Testis (tissue), 2 donors: ENCODE measurements at regions not wholly inside any gene's neighbourhood (a gene's known extent, or its start where the extent isn't known, plus 50 kb on each side); places are given as distances from the start of the nearest gene placed in this dataset.

Experiments
- DNase-seq: peaks from one replicate; pipeline ENCODE4 v3.0.0-alpha.2; 2019
- H3K27ac ChIP-seq, 2 donors: fragments of 200-600 bp; sonication (generic); one replicate each; pipeline ENCODE4 v1.5.1; 2019
- H3K27me3 ChIP-seq: fragments of 200-600 bp; sonication (generic); one replicate; pipeline ENCODE4 v1.5.1; 2019
- H3K36me3 ChIP-seq: fragments of 200-600 bp; sonication (generic); one replicate; pipeline ENCODE4 v1.5.1; 2017; ENCODE audit warnings: low read depth; ENCODE audit errors: missing control alignments
- H3K4me1 ChIP-seq: fragments of 200-600 bp; sonication (generic); one replicate; pipeline ENCODE4 v1.5.1; 2019
- H3K4me3 ChIP-seq, 2 donors: fragments of 200-600 bp; sonication (generic); one replicate each; pipeline ENCODE4 v1.5.1; 2017 to 2019
- H3K9me3 ChIP-seq: fragments of 200-600 bp; sonication (generic); one replicate; pipeline ENCODE4 v1.5.1; 2017
- POLR2A ChIP-seq: fragments of 450-650 bp; IDR thresholded peaks from one replicate; pipeline ENCODE4 v1.6.1; 2017; ENCODE audit warnings: antibody characterized with exemption, mild to moderate bottlenecking, moderate library complexity
- WGBS, 2 donors: methylation state at CpG; one replicate each; pipeline ENCODE4 v1.1.5; 2018; 5-methylcytosine and 5-hydroxymethylcytosine counted together
- intact Hi-C: fragments of 100-400 bp; cut with DNase I; formaldehyde crosslinking; loops from one replicate; pipeline ENCODE4 v1.15.1; 2023; ENCODE audit warnings: low total_unique reads
- TF ChIP-seq, protein P1 (sequence below), 3 experiments: fragments of 450-650 bp in 2 of 3; fragments of 200-600 bp in 1 of 3; sonication (generic) in 1 of 3; IDR thresholded peaks; one replicate each; pipeline ENCODE4 v1.5.1; 2016 to 2019; ENCODE audit warnings: antibody characterized with exemption in 3 of 3, mild to moderate bottlenecking in 2 of 3, moderate library complexity in 1 of 3

DNA sequence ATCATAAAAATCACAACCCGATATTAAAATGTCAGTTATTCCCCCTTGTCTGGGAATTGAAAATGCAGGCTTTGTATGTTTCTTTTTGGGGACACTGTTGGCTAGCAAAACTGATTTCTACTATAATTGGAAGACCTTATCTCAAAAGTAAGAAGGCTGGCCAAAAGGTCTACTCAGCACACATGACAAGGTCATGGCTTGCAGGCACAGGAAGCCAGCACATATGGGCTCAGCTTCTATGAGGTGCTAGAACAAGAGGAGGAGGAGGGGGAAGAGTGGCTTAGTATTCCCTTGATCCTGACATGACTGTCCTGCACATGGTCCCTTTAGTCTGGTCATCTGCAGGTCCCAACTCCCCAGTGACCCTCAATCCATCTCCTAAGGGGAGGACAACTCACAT lies 681.2 kb downstream of the SQOR start:
- H3K4me3 ChIP-seq = no peak overlapping the region
- no peaks in the 10 kb centered on the region for H3K27me3 ChIP-seq
- H3K4me1 ChIP-seq = no peaks in the 10 kb centered on the region
- H3K36me3 ChIP-seq = no peaks in the 10 kb centered on the region
- no peak for DNase-seq
- H3K9me3 ChIP-seq = no peaks in the 10 kb centered on the region
- WGBS, 2 donors = 36 to 58% methylated on average over 1 of the region's 1 CpG
- no peak for TF ChIP-seq POLR2A
- TF ChIP-seq, protein P1, sequence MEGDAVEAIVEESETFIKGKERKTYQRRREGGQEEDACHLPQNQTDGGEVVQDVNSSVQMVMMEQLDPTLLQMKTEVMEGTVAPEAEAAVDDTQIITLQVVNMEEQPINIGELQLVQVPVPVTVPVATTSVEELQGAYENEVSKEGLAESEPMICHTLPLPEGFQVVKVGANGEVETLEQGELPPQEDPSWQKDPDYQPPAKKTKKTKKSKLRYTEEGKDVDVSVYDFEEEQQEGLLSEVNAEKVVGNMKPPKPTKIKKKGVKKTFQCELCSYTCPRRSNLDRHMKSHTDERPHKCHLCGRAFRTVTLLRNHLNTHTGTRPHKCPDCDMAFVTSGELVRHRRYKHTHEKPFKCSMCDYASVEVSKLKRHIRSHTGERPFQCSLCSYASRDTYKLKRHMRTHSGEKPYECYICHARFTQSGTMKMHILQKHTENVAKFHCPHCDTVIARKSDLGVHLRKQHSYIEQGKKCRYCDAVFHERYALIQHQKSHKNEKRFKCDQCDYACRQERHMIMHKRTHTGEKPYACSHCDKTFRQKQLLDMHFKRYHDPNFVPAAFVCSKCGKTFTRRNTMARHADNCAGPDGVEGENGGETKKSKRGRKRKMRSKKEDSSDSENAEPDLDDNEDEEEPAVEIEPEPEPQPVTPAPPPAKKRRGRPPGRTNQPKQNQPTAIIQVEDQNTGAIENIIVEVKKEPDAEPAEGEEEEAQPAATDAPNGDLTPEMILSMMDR (IDR thresholded peaks at IDR 0.05) = no peak
- no peak overlapping the region for H3K27ac ChIP-seq
- intact Hi-C loops = no loop called here

DNA sequence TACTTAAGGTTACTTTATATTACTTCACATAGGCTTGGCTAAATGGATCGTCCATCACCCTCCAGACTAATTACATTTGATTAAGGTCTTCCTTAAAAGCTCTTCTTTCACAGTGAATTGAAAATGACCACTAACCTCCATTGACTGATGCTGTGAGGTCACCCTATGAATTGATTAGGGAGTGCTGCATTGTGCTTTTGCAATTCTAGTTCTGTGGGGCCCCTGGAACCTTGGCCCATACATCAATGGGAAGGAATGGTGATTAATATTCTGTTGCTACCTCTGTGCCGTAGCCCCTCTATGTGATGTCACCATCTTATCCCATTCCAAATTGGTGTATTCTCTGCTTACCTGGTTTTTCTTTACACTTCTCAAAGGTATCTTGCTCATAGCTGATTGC lies 682.2 kb downstream of the SQOR start:
- Histone ChIP-seq H3K36me3 (no peaks in the 10 kb centered on the region), H3K9me3 (no peaks in the 10 kb centered on the region), H3K4me1 (no peaks in the 10 kb centered on the region), H3K27me3 (no peaks in the 10 kb centered on the region), H3K27ac (no peak overlapping the region), H3K4me3 (no peak overlapping the region)
- DNase-seq = no peak
- intact Hi-C loops = no loop called here
- TF ChIP-seq POLR2A = no peak
- TF ChIP-seq, protein P1 (IDR thresholded peaks at IDR 0.05) = no peak
- WGBS, 2 donors = 93% methylated on average over 2 of the region's 2 CpGs

DNA sequence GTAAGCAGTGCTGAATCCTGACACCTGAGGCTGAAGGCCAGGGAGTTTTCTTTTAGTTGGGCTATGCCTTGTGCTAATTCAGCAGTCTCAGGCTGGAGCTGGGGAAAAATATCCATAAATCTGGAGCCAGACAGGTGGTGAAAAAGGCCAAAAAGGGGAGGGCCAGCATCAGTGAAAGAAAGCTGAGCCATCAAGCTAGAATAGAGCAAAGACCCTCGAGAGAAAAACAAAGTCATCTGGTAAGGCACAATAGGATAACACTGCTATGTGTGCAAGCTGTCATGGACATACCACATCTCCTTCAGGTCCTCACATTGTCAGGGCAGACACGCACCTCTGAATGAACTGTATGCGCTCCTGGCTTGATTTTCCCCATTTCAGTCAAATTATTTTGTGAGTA lies 687.9 kb downstream of the SQOR start:
- 82 to 86% methylated on average over 3 of the region's 3 CpGs for WGBS, 2 donors
- DNase-seq = no peak
- Histone ChIP-seq H3K4me1 (no peaks in the 10 kb centered on the region), H3K27ac (no peak overlapping the region), H3K4me3 (no peak overlapping the region), H3K36me3 (no peaks in the 10 kb centered on the region), H3K27me3 (no peaks in the 10 kb centered on the region), H3K9me3 (no peaks in the 10 kb centered on the region)
- TF ChIP-seq POLR2A = no peak
- TF ChIP-seq, protein P1 (IDR thresholded peaks at IDR 0.05) = no peak
- intact Hi-C loops = no loop called here

DNA sequence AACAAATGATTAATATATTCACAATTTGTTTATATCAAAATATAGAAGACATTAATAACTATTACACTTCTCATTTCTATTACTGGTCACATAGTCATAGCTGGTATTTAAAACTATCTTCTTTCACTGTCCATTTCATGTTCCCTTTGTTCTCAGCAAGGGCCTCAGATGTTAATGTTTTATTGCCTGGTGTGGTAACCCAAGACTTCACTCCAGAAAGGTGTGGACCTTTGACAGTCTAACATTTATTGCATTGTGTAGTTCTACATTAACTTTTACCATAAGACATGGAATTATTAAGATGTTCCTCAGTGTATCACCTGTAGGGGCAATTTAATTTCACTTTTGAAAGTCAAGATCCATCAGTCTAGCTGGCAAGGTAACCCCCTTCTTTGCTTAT lies 691.3 kb downstream of the SQOR start:
- no peak for DNase-seq

DNA sequence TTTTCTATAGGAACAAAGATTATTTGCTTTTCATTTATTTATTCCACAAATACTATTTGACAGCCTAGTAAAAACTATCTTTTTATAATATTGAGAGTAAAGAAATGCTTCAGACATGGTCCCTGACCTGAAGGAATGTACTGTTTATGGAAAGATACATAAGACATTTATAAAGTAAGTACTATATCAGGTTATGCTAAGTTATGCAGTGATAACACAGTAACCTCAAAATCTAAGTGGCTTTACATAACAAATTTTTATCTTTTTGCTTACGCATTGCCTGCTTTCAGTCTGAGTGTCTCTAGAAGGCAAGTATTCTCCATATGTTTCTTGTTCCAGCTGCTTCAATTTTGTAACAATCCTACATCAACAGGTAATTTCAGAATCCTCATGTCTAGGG lies 694.0 kb downstream of the SQOR start:
- DNase-seq = no peak
- no peaks in the 10 kb centered on the region for H3K9me3 ChIP-seq
- no peak overlapping the region for H3K4me3 ChIP-seq
- H3K27ac ChIP-seq = no peak overlapping the region
- intact Hi-C loops = no loop called here
- TF ChIP-seq POLR2A = no peak
- 90 to 96% methylated on average over 1 of the region's 1 CpG for WGBS, 2 donors
- H3K36me3 ChIP-seq = no peaks in the 10 kb centered on the region
- H3K4me1 ChIP-seq = no peaks in the 10 kb centered on the region
- no peaks in the 10 kb centered on the region for H3K27me3 ChIP-seq

More for the DNA sequence above, 691.3 kb downstream of the SQOR start:
- no peaks in the 10 kb centered on the region for H3K27me3 ChIP-seq
- TF ChIP-seq POLR2A = no peak
- TF ChIP-seq, protein P1 (IDR thresholded peaks at IDR 0.05) = no peak
- H3K36me3 ChIP-seq = no peaks in the 10 kb centered on the region
- no peaks in the 10 kb centered on the region for H3K4me1 ChIP-seq
- no peaks in the 10 kb centered on the region for H3K9me3 ChIP-seq
- no peak overlapping the region for H3K27ac ChIP-seq
- H3K4me3 ChIP-seq = no peak overlapping the region
- intact Hi-C loops = no loop called here
